SKM-1 (cell line): ENCODE measurements at regions not wholly inside any gene's neighbourhood (a gene's known extent, or its start where the extent isn't known, plus 50 kb on each side); places are given as distances from the start of the nearest gene placed in this dataset.
"Not testable (repeated sequence)": the region's sequence is repeated elsewhere in the genome, so short reads cannot be mapped to it uniquely, and the experiment has no call there.

ENCODE experiments used
- DNase-seq: peaks from one replicate; lab custom pipeline; 2025; ENCODE audit not compliant: unreplicated experiment; lab: John Stamatoyannopoulos, UW

- no peak for DNase-seq
Observed at GRCh38 chr13:87153371-87153770, 517.8 kb upstream of the SLITRK5 start.

GRCh38 chr13:87166348-87166747, 504.8 kb upstream of the SLITRK5 start:
- no peak for DNase-seq

- DNase-seq, result no peak
Observed at GRCh38 chr13:87168390-87168789, 502.8 kb upstream of the SLITRK5 start.

- DNase-seq, result no peak
Observed at GRCh38 chr13:87169337-87169736, 501.8 kb upstream of the SLITRK5 start.

GRCh38 chr13:87172166-87172835, 498.9 kb upstream of the SLITRK5 start:
- DNase-seq, result no peak

GRCh38 chr13:87185138-87185537, 486.0 kb upstream of the SLITRK5 start:
- not testable (repeated sequence) for DNase-seq

- not testable (repeated sequence) for DNase-seq
Observed at GRCh38 chr13:87186647-87187046, 484.5 kb upstream of the SLITRK5 start.

- DNase-seq, result not testable (repeated sequence)
Observed at GRCh38 chr13:87191485-87191884, 479.7 kb upstream of the SLITRK5 start.

- no peak for DNase-seq
Observed at GRCh38 chr13:87198371-87198770, 472.8 kb upstream of the SLITRK5 start.

GRCh38 chr13:87206708-87207107, 464.5 kb upstream of the SLITRK5 start:
- DNase-seq, result no peak

GRCh38 chr13:87207280-87208003, 463.7 kb upstream of the SLITRK5 start:
- DNase-seq, result no peak

- DNase-seq, result no peak
Observed at GRCh38 chr13:87208636-87209035, 462.5 kb upstream of the SLITRK5 start.

GRCh38 chr13:87234981-87235380, 436.2 kb upstream of the SLITRK5 start:
- peak; percentile 35 for DNase-seq

GRCh38 chr13:87235621-87236020, 435.6 kb upstream of the SLITRK5 start:
- DNase-seq, result no peak

- DNase-seq, result no peak
Observed at GRCh38 chr13:87244256-87244890, 426.8 kb upstream of the SLITRK5 start.

GRCh38 chr13:87249847-87250246, 421.3 kb upstream of the SLITRK5 start:
- DNase-seq, result not testable (repeated sequence)

GRCh38 chr13:87255394-87255793, 415.8 kb upstream of the SLITRK5 start:
- DNase-seq, result no peak

GRCh38 chr13:87259479-87260083, 411.6 kb upstream of the SLITRK5 start:
- DNase-seq, result no peak

- peak; percentile 44 for DNase-seq
Observed at GRCh38 chr13:87274209-87274819, 396.9 kb upstream of the SLITRK5 start.

- DNase-seq, result no peak
Observed at GRCh38 chr13:87280139-87280538, 391.0 kb upstream of the SLITRK5 start.

- no peak for DNase-seq
Observed at GRCh38 chr13:87287721-87288120, 383.4 kb upstream of the SLITRK5 start.
